Activated CD8-positive, alpha-beta T cell treated with anti-CD3 and anti-CD28 coated beads for 36 hours (primary cell): ENCODE measurements at regions not wholly inside any gene's neighbourhood (a gene's known extent, or its start where the extent isn't known, plus 50 kb on each side); places are given as distances from the start of the nearest gene placed in this dataset.

Experiments
- ATAC-seq: fragments of 200-7000 bp; cut with Tn5 transposase; one replicate; pipeline ENCODE4 v1.10.0; 2021; ENCODE audit warnings: mild to moderate bottlenecking, moderate library complexity
- CTCF ChIA-PET: fragments of 350-600 bp; sonication (Branson Sonifier 250); formaldehyde crosslinking; loops from one replicate; lab custom pipeline; 2021; ENCODE audit warnings: antibody characterized with exemption; lab: Charles Lee
- POLR2A ChIA-PET: fragments of 350-600 bp; sonication (Branson Sonifier 250); formaldehyde crosslinking; loops from one replicate; lab custom pipeline; 2021; ENCODE audit warnings: antibody characterized with exemption; lab: Charles Lee
- DNase-seq: peaks from one replicate; pipeline ENCODE4 v3.0.0-alpha.2; 2020
- H3K27ac Mint-ChIP-seq: one replicate; pipeline ENCODE4 v1.8.0; 2021; ENCODE audit warnings: mild to moderate bottlenecking, mixed read lengths
- H3K27me3 Mint-ChIP-seq: one replicate; pipeline ENCODE4 v1.8.0; 2021; ENCODE audit warnings: mixed read lengths
- H3K36me3 Mint-ChIP-seq: one replicate; pipeline ENCODE4 v1.8.0; 2021; ENCODE audit warnings: low read depth, mixed read lengths
- H3K4me1 Mint-ChIP-seq: one replicate; pipeline ENCODE4 v1.8.0; 2021; ENCODE audit warnings: low read depth, mixed read lengths
- H3K4me3 Mint-ChIP-seq: one replicate; pipeline ENCODE4 v1.8.0; 2021; ENCODE audit warnings: mild to moderate bottlenecking, moderate library complexity, mixed read lengths
- H3K9me3 Mint-ChIP-seq: one replicate; pipeline ENCODE4 v1.8.0; 2021; ENCODE audit warnings: mixed read lengths
- intact Hi-C: fragments of 100-400 bp; cut with micrococcal nuclease; formaldehyde crosslinking; loops from one replicate; pipeline ENCODE4 v1.10.0; 2022
- TF ChIP-seq, protein P1 (sequence below): fragments of 200-600 bp; IDR thresholded peaks from one replicate; pipeline ENCODE4 v1.8.0; 2022; ENCODE audit warnings: antibody characterized with exemption, mild to moderate bottlenecking

DNA sequence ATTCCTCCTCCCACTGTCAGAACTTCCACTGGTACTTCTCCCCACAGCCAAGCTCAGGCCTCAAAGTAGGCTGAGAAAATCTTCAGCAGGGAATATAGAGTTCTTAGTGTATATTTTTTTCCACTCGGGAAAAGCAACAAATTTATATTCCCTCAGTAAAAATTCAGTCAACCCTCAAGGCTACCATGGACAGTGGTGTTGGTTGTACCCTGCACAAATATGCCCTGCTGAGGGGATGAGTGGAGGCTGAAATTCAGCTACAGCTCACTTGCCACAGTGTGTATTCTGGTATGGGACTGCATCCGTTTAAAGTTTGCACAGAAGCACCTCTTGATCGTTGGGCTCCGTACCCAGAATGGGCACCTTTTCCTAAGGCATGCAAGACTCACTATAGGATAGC lies 90.8 kb upstream of the LGALSL start:
- DNase-seq (no peak), ATAC-seq (no peak)
- peaks cover 4% of the 10 kb centered on the region for H3K4me1 Mint-ChIP-seq
- intact Hi-C loops, result no loop called here
- no peaks in the 10 kb centered on the region for H3K9me3 Mint-ChIP-seq
- POLR2A ChIA-PET, result no interaction called here
- CTCF ChIA-PET, result interaction anchor here (1.0 to 1.6 kb wide), 3 partner anchors 32 to 159 kb away, joined by 3 to 9 read pairs (median 8); no protein-coding TSS in a partner anchor
- H3K36me3 Mint-ChIP-seq, result no peaks in the 10 kb centered on the region
- no peak overlapping the region for H3K4me3 Mint-ChIP-seq
- TF ChIP-seq, protein P1, sequence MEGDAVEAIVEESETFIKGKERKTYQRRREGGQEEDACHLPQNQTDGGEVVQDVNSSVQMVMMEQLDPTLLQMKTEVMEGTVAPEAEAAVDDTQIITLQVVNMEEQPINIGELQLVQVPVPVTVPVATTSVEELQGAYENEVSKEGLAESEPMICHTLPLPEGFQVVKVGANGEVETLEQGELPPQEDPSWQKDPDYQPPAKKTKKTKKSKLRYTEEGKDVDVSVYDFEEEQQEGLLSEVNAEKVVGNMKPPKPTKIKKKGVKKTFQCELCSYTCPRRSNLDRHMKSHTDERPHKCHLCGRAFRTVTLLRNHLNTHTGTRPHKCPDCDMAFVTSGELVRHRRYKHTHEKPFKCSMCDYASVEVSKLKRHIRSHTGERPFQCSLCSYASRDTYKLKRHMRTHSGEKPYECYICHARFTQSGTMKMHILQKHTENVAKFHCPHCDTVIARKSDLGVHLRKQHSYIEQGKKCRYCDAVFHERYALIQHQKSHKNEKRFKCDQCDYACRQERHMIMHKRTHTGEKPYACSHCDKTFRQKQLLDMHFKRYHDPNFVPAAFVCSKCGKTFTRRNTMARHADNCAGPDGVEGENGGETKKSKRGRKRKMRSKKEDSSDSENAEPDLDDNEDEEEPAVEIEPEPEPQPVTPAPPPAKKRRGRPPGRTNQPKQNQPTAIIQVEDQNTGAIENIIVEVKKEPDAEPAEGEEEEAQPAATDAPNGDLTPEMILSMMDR, result no peak
- peaks cover 5% of the 10 kb centered on the region for H3K27me3 Mint-ChIP-seq
- no peak overlapping the region for H3K27ac Mint-ChIP-seq

DNA sequence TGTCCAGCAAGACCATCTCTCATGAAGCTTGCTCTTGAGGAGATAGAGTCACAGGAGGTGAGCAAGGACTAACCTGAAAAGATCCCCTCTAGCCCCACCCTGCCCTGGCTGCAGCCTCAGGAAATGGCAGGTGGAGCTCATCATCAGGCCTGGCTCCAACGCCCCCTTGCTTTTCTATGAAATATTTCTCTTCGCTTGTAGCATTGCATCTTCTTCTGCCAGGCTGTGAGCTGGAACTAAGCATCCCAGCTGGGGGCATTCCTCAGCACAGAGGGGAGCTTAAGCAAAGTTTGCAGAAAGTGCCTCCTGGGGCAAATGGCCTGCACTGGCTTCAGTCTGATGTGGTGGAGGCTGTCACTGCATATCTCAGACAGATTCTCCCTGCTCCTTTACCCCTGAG lies 90.1 kb upstream of the LGALSL start:
- DNase-seq, result no peak
- Mint-ChIP-seq H3K4me3 (no peak overlapping the region), H3K27me3 (peaks cover 4% of the 10 kb centered on the region), H3K27ac (no peak overlapping the region), H3K36me3 (no peaks in the 10 kb centered on the region), H3K4me1 (peaks cover 4% of the 10 kb centered on the region), H3K9me3 (no peaks in the 10 kb centered on the region)
- ChIA-PET CTCF (interaction anchor here (1.5 to 1.6 kb wide), 2 partner anchors 33 to 124 kb away, joined by 8 to 9 read pairs; no protein-coding TSS in a partner anchor), POLR2A (no interaction called here)
- intact Hi-C loops, result no loop called here
- ATAC-seq, result no peak
- TF ChIP-seq, protein P1, result no peak

DNA sequence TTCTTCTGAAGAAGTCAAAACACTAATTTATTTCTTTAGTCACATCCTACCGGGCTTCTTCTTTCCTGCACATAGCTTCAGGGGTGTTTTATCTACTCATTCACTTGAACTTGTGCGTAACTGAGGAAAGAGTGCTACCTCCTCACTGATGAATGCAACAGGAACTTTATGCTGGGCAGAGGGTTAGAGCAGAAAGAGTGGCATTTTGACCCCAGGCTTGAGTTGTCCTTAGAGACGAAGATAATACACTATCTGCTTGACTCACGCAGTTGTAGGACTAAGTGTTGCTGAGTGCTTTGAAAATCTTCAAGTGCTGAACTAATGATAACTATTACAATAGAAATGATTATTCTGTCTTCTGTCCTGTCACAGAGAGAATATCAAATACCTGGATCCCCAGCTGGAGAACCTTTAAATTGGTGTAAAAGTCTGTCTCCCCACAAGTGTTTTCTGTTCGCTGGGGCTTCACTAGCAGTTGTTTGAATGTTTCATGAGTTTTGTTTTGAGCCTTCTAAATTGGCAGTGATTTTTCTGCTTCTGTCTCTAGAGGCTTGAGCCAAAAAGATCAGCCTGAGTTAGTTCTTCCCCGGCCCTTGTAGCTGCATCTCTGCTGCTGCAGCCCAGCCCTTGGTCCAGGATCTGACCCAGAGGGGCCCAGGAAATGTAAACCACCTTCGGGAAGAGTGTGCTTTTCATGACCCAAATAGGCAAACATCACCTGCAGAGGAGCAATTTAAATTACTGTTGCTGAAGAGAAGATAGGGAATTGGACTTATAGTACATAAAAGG lies 86.3 kb upstream of the LGALSL start:
- no peak overlapping the region for H3K27ac Mint-ChIP-seq
- TF ChIP-seq, protein P1, result no peak
- H3K27me3 Mint-ChIP-seq, result no peaks in the 10 kb centered on the region
- ATAC-seq (no peak), DNase-seq (no peak)
- H3K4me1 Mint-ChIP-seq, result no peaks in the 10 kb centered on the region
- ChIA-PET CTCF (interaction anchor here (1.2 kb wide), 1 partner anchor 121 kb away, joined by 4 read pairs; no protein-coding TSS in a partner anchor), POLR2A (no interaction called here)
- no peaks in the 10 kb centered on the region for H3K36me3 Mint-ChIP-seq
- intact Hi-C loops, result no loop called here
- H3K4me3 Mint-ChIP-seq, result no peak overlapping the region
- no peaks in the 10 kb centered on the region for H3K9me3 Mint-ChIP-seq

GRCh38 chr2:64369706-64370105 lies 84.3 kb upstream of the LGALSL start:
- Mint-ChIP-seq H3K4me1 (no peaks in the 10 kb centered on the region), H3K27me3 (no peaks in the 10 kb centered on the region), H3K36me3 (no peaks in the 10 kb centered on the region), H3K4me3 (no peak overlapping the region), H3K27ac (no peak overlapping the region), H3K9me3 (no peaks in the 10 kb centered on the region)
- intact Hi-C loops, result no loop called here
- DNase-seq, result no peak
- ATAC-seq, result no peak
- ChIA-PET POLR2A (no interaction called here), CTCF (interaction anchor here (1.0 to 3.1 kb wide), 2 partner anchors 26 to 39 kb away, joined by 3 to 12 read pairs; no protein-coding TSS in a partner anchor)
- TF ChIP-seq, protein P1, result no peak

DNA sequence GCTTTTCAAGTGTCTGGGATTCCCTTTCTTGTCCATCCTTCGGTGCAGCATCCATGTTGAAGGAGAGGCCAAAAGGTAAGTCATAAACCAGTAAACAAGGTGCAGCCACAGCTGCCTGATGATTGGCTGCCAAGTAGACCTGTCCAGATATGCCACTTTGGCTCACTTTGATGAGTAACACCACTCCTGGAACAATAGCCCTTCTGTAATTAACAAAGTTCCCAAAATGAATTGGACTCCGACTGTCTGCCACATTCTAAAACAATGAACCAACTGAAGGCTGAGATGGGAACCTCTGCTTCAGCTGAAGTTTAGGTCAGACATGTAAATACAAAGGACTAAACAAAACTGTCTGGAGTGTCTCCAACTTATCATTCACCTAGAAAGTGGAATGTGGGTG lies 82.2 kb upstream of the LGALSL start:
- ATAC-seq (no peak), DNase-seq (no peak)
- H3K27ac Mint-ChIP-seq, result no peak overlapping the region
- no peaks in the 10 kb centered on the region for H3K9me3 Mint-ChIP-seq
- TF ChIP-seq, protein P1, result no peak
- CTCF ChIA-PET, result interaction anchor here (2.2 to 3.1 kb wide), 2 partner anchors 41 to 116 kb away, joined by 10 to 12 read pairs; no protein-coding TSS in a partner anchor
- no peaks in the 10 kb centered on the region for H3K36me3 Mint-ChIP-seq
- POLR2A ChIA-PET, result no interaction called here
- no peaks in the 10 kb centered on the region for H3K27me3 Mint-ChIP-seq
- H3K4me3 Mint-ChIP-seq, result no peak overlapping the region
- intact Hi-C loops, result no loop called here
- H3K4me1 Mint-ChIP-seq, result no peaks in the 10 kb centered on the region
